Stimulated activated CD8-positive, alpha-beta memory T cell treated with anti-CD3 and anti-CD28 coated beads, Interleukin-12 subunit alpha, Interleukin-12 subunit beta, amount 100 ng/mL, for 24 hours (primary cell): ENCODE measurements at regions not wholly inside any gene's neighbourhood (a gene's known extent, or its start where the extent isn't known, plus 50 kb on each side); places are given as distances from the start of the nearest gene placed in this dataset.
"Not testable (repeated sequence)": the region's sequence is repeated elsewhere in the genome, so short reads cannot be mapped to it uniquely, and the experiment has no call there.

Experiments
- DNase-seq: peaks from one replicate; pipeline ENCODE4 v3.0.0-alpha.2; 2020; ENCODE audit errors: extremely low read depth

GRCh38 chr21:28135646-28136045 lies 857.0 kb downstream of the LTN1 start:
- no peak for DNase-seq

- no peak for DNase-seq
Measured at GRCh38 chr21:28133116-28133515, 859.6 kb downstream of the LTN1 start.

GRCh38 chr21:28132713-28133112 lies 860.0 kb downstream of the LTN1 start:
- no peak for DNase-seq

- DNase-seq = no peak
Measured at GRCh38 chr21:28127175-28127785, 865.4 kb downstream of the LTN1 start.

- no peak for DNase-seq
Measured at GRCh38 chr21:28126521-28127174, 866.0 kb downstream of the LTN1 start.

- DNase-seq = no peak
Measured at GRCh38 chr21:28124541-28124940, 868.1 kb downstream of the LTN1 start.

GRCh38 chr21:28118570-28118969 lies 874.1 kb downstream of the LTN1 start:
- DNase-seq = no peak

- DNase-seq = not testable (repeated sequence)
Measured at GRCh38 chr21:28114986-28115385, 877.7 kb downstream of the LTN1 start.

GRCh38 chr21:28113718-28114117 lies 879.0 kb downstream of the LTN1 start:
- no peak for DNase-seq

- DNase-seq = no peak
Measured at GRCh38 chr21:28112511-28112910, 880.2 kb downstream of the LTN1 start.

GRCh38 chr21:28111151-28111619 lies 881.5 kb downstream of the LTN1 start:
- no peak for DNase-seq

GRCh38 chr21:28110716-28111115 lies 882.0 kb downstream of the LTN1 start:
- no peak for DNase-seq

GRCh38 chr21:28110074-28110473 lies 882.6 kb downstream of the LTN1 start:
- no peak for DNase-seq

GRCh38 chr21:28106370-28106890 lies 886.2 kb downstream of the LTN1 start:
- no peak for DNase-seq

GRCh38 chr21:28104346-28104745 lies 888.3 kb downstream of the LTN1 start:
- no peak for DNase-seq

- no peak for DNase-seq
Measured at GRCh38 chr21:28100366-28100765, 892.3 kb downstream of the LTN1 start.

- DNase-seq = no peak
Measured at GRCh38 chr21:28099001-28099705, 893.5 kb downstream of the LTN1 start.

GRCh38 chr21:28091466-28091865 lies 901.2 kb downstream of the LTN1 start:
- no peak for DNase-seq

GRCh38 chr21:28090546-28090945 lies 902.1 kb downstream of the LTN1 start:
- DNase-seq = no peak

GRCh38 chr21:28089599-28090441 lies 902.9 kb downstream of the LTN1 start:
- no peak for DNase-seq

GRCh38 chr21:28086861-28087581 lies 905.7 kb downstream of the LTN1 start:
- DNase-seq = no peak
